Liver (tissue), 8 donors: ENCODE measurements at regions not wholly inside any gene's neighbourhood (a gene's known extent, or its start where the extent isn't known, plus 50 kb on each side); places are given as distances from the start of the nearest gene placed in this dataset.

Experiments used
- DNase-seq: peaks from one replicate; pipeline ENCODE4 v3.0.0-alpha.2; 2017; ENCODE audit warnings: low spot score
- H3K27ac ChIP-seq, 2 donors: one replicate each; pipeline ENCODE4 v1.7.0; 2013; ENCODE audit warnings: inconsistent platforms in 2 of 2, low read length in 2 of 2, control low read depth in 1 of 2, low read depth in 1 of 2, mild to moderate bottlenecking in 1 of 2
- H3K27me3 ChIP-seq, 4 donors: one replicate each; pipeline versions ENCODE4 v1.6.1 to v1.7.0; 2013; ENCODE audit warnings: low read length in 3 of 4, inconsistent platforms in 1 of 4, mild to moderate bottlenecking in 1 of 4, moderate library complexity in 1 of 4; ENCODE audit not compliant: control insufficient read depth in 4 of 4, insufficient read depth in 4 of 4
- H3K36me3 ChIP-seq, 4 donors: one replicate each; pipeline versions ENCODE4 v1.6.1 to v1.7.0; 2013; ENCODE audit warnings: low read length in 3 of 4, mild to moderate bottlenecking in 3 of 4, low read depth in 1 of 4, moderate library complexity in 1 of 4; ENCODE audit not compliant: control insufficient read depth in 4 of 4, insufficient read depth in 3 of 4
- H3K4me1 ChIP-seq, 4 donors: one replicate each; pipeline versions ENCODE4 v1.6.1 to v1.7.0; 2013; ENCODE audit warnings: low read length in 3 of 4, mild to moderate bottlenecking in 3 of 4, moderate library complexity in 1 of 4; ENCODE audit not compliant: control insufficient read depth in 4 of 4, insufficient read depth in 4 of 4
- H3K4me3 ChIP-seq, 3 donors: one replicate each; pipeline versions ENCODE4 v1.6.1 to v1.7.0; 2013; ENCODE audit warnings: low read length in 3 of 3, control low read depth in 1 of 3, low read depth in 1 of 3, mild to moderate bottlenecking in 1 of 3
- H3K9ac ChIP-seq, 2 donors: one replicate each; pipeline ENCODE4 v1.7.0; 2013; ENCODE audit warnings: low read length in 2 of 2, mild to moderate bottlenecking in 2 of 2, moderate library complexity in 2 of 2, control low read depth in 1 of 2, low read depth in 1 of 2
- H3K9me3 ChIP-seq, 4 donors: one replicate each; pipeline versions ENCODE4 v1.6.1 to v1.7.0; 2013; ENCODE audit warnings: low read length in 3 of 4; ENCODE audit not compliant: control insufficient read depth in 4 of 4
- ATF3 ChIP-seq: IDR thresholded peaks from 2 replicates; pipeline ENCODE4 v1.6.1; 2016; ENCODE audit warnings: antibody characterized with exemption
- EGR1 ChIP-seq, 2 donors: IDR thresholded peaks; 2 replicates each; pipeline ENCODE4 v1.6.1; 2016 to 2018; ENCODE audit warnings: antibody characterized with exemption in 2 of 2, low read depth in 2 of 2
- FOXA1 ChIP-seq: IDR thresholded peaks from 2 replicates; pipeline ENCODE4 v1.6.1; 2016; ENCODE audit warnings: antibody characterized with exemption
- FOXA2 ChIP-seq: IDR thresholded peaks from 2 replicates; pipeline ENCODE4 v1.6.1; 2016; ENCODE audit warnings: antibody characterized with exemption
- GABPA ChIP-seq, 2 donors: IDR thresholded peaks in 1 of 2; conservative IDR thresholded peaks in 1 of 2; 2 replicates each; pipeline ENCODE4 v1.6.1; 2016; ENCODE audit warnings: antibody characterized with exemption in 2 of 2, mild to moderate bottlenecking in 1 of 2, moderate library complexity in 1 of 2
- HNF4G ChIP-seq: IDR thresholded peaks from 2 replicates; pipeline ENCODE4 v1.6.1; 2016; ENCODE audit warnings: antibody characterized with exemption
- JUND ChIP-seq, 2 donors: IDR thresholded peaks; 2 replicates each; pipeline ENCODE4 v1.6.1; 2016; ENCODE audit warnings: antibody characterized with exemption in 2 of 2
- NR2F2 ChIP-seq: IDR thresholded peaks from 2 replicates; pipeline ENCODE4 v1.6.1; 2016; ENCODE audit warnings: antibody characterized with exemption
- RXRA ChIP-seq, 2 donors: IDR thresholded peaks; 2 replicates each; pipeline ENCODE4 v1.6.1; 2017 to 2018; ENCODE audit warnings: antibody characterized with exemption in 2 of 2, mild to moderate bottlenecking in 1 of 2
- SP1 ChIP-seq: IDR thresholded peaks from 2 replicates; pipeline ENCODE4 v1.6.1; 2018; ENCODE audit warnings: antibody characterized with exemption, mild to moderate bottlenecking
- TAF1 ChIP-seq: conservative IDR thresholded peaks from 2 replicates; pipeline ENCODE4 v1.6.1; 2016; ENCODE audit warnings: antibody characterized with exemption, mild to moderate bottlenecking
- WGBS: extraction: QIAGEN DNeasy Blood & Tissue Kit; methylation state at CpG from one replicate; pipeline ENCODE4 v1.1.7; 2013; 5-methylcytosine and 5-hydroxymethylcytosine counted together
- TF ChIP-seq, protein P1 (sequence below): IDR thresholded peaks from 2 replicates; pipeline ENCODE4 v1.6.1; 2016; ENCODE audit warnings: antibody characterized with exemption
- TF ChIP-seq, protein P2 (sequence below): fragments of 150-350 bp; IDR thresholded peaks from 2 replicates; pipeline ENCODE4 v1.5.1; 2017; ENCODE audit warnings: improper control_type of control experiment, low read depth, low read length; ENCODE audit not compliant: missing input control
- TF ChIP-seq, protein P3 (sequence below): IDR thresholded peaks from 2 replicates; pipeline ENCODE4 v1.6.1; 2016; ENCODE audit warnings: antibody characterized with exemption
- donor health status: healthy.
- donor health status: healthy.
- donor health status: healthy.
- donor health status: healthy.
- donor health status: healthy.

GRCh38 chr4:177070533-177071058, 239.1 kb upstream of the NEIL3 start:
- 70% methylated on average over 2 of the region's 2 CpGs for WGBS
- H3K4me1 ChIP-seq = no peaks in the 10 kb centered on the region

DNA sequence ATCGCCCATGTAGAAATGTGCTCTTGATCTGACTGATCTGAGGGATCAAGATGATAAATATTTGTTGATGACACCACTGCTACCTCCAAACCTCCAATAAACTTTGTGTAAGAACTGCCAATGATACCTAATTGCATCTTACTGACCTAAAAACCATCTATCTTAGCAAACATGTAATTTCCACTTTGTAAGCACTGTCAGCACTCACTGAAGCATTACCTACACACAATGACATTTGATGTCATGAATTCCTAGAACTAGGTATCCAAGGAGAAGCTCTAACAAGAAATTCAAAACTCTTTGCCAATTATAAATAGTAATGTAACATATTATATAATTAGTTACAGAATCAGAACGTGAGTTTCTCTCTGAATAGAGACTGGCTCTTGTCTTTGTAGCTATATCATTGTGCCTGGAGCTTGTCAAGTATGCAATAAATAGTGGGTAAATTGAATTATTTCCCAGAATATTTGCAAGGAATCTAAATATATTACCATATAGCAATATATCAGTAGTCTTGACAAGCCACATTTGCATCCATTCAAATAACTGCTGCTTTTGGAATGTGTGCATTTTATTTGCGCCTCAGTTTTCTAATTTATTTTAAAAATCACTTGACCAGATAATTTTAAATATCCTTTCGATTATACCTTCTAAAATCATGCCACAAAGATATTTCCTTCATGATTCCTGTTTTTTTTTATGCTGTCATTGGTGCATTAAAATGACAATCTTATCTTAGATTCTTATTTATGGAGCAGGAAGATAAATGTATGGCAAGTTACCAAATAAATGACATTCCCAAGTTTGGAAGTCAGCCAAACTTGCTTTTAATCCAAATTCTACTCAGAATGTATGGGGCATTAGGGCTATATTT, 232.3 kb upstream of the NEIL3 start:
- WGBS = 62% methylated on average over 4 of the region's 4 CpGs
- no peak for DNase-seq

More at GRCh38 chr4:177070533-177071058, 239.1 kb upstream of the NEIL3 start:
- Histone ChIP-seq H3K9me3 (no peaks in the 10 kb centered on the region), H3K4me3 (no peak overlapping the region), H3K36me3 (no peaks in the 10 kb centered on the region), H3K27ac (no peak overlapping the region), H3K27me3 (no peaks in the 10 kb centered on the region), H3K9ac (no peak overlapping the region)
- TF ChIP-seq TAF1 (no peak), FOXA2 (no peak), SP1 (no peak), JUND (IDR thresholded peaks at IDR 0.05) (no peak), FOXA1 (no peak), RXRA (IDR thresholded peaks at IDR 0.05) (no peak), ATF3 (no peak), HNF4G (no peak), GABPA (IDR thresholded peaks at IDR 0.05 in 1 of 2, conservative IDR thresholded peaks at IDR 0.05 in 1 of 2) (no peak), NR2F2 (no peak), EGR1 (IDR thresholded peaks at IDR 0.05; ENCODE audit: low read depth in 2 of 2) (no peak)
- TF ChIP-seq, protein P1, sequence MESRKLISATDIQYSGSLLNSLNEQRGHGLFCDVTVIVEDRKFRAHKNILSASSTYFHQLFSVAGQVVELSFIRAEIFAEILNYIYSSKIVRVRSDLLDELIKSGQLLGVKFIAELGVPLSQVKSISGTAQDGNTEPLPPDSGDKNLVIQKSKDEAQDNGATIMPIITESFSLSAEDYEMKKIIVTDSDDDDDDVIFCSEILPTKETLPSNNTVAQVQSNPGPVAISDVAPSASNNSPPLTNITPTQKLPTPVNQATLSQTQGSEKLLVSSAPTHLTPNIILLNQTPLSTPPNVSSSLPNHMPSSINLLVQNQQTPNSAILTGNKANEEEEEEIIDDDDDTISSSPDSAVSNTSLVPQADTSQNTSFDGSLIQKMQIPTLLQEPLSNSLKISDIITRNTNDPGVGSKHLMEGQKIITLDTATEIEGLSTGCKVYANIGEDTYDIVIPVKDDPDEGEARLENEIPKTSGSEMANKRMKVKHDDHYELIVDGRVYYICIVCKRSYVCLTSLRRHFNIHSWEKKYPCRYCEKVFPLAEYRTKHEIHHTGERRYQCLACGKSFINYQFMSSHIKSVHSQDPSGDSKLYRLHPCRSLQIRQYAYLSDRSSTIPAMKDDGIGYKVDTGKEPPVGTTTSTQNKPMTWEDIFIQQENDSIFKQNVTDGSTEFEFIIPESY = no peak
- TF ChIP-seq, protein P2, sequence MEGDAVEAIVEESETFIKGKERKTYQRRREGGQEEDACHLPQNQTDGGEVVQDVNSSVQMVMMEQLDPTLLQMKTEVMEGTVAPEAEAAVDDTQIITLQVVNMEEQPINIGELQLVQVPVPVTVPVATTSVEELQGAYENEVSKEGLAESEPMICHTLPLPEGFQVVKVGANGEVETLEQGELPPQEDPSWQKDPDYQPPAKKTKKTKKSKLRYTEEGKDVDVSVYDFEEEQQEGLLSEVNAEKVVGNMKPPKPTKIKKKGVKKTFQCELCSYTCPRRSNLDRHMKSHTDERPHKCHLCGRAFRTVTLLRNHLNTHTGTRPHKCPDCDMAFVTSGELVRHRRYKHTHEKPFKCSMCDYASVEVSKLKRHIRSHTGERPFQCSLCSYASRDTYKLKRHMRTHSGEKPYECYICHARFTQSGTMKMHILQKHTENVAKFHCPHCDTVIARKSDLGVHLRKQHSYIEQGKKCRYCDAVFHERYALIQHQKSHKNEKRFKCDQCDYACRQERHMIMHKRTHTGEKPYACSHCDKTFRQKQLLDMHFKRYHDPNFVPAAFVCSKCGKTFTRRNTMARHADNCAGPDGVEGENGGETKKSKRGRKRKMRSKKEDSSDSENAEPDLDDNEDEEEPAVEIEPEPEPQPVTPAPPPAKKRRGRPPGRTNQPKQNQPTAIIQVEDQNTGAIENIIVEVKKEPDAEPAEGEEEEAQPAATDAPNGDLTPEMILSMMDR = no peak
- TF ChIP-seq, protein P3, sequence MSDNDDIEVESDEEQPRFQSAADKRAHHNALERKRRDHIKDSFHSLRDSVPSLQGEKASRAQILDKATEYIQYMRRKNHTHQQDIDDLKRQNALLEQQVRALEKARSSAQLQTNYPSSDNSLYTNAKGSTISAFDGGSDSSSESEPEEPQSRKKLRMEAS = no peak
- no peak for DNase-seq

More for the DNA sequence above, 232.3 kb upstream of the NEIL3 start:
- Histone ChIP-seq H3K4me3 (no peak overlapping the region), H3K9me3 (no peaks in the 10 kb centered on the region), H3K9ac (no peak overlapping the region), H3K4me1 (no peaks in the 10 kb centered on the region), H3K27me3 (peaks cover 0 to 3% (median 0%) of the 10 kb centered on the region in 4 donors), H3K27ac (no peak overlapping the region), H3K36me3 (no peaks in the 10 kb centered on the region)
- no peak for TF ChIP-seq HNF4G
